ENCODE measurements at regions not wholly inside any gene's neighbourhood (a gene's known extent, or its start where the extent isn't known, plus 50 kb on each side); places are given as distances from the start of the nearest gene placed in this dataset.

DNA sequence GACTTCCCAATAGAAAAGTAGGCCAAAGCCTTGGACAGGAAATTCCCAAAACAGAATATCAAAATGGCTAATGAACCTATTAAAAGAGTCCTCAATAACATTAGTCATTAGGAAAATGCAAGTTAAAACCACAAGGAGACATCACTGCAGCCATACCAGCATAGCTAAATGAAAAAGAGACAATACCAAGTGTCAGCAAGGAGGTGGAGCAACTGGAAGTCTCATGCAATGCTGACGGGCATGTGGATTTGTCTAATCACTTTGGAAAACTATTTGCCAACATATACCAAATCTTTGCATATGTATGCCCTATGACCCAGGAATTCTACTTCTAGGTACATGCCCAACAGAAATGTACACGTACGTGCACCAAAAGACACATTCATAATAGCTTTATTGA, 60.5 kb upstream of the PLEKHG3 start:
- CTCF ChIA-PET, result no interaction called here

DNA sequence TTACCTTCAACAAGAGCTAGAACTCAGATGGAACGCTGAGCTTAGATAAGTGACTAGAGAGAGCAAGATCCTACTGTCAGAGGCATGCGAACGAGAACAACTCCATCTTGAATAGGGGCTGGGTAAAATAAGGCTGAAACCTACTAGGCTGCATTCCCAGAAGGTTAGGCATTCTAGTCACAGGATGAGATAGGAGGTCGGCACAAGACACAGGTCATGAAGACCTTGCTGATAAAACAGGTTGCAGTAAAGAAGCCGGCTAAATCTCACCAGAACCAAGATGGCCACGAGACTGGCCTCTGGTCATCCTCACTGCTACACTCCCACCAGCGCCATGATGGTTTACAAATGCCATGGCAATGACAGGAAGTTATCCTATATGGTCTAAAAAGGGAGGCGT, 59.6 kb upstream of the PLEKHG3 start:
- Histone ChIP-seq H3K27ac (ENCODE audit: low read depth in 1 of 2, low read length in 2 of 2) (no peak overlapping the region), H3K9me3 (ENCODE audit: control insufficient read depth in 1 of 2, insufficient read depth in 1 of 2, low read length in 2 of 2) (no peaks in the 10 kb centered on the region), H3K27me3 (ENCODE audit: control insufficient read depth in 1 of 2, insufficient read depth in 2 of 2, low read length in 2 of 2) (no peaks in the 10 kb centered on the region), H3K4me3 (ENCODE audit: low read length) (no peak overlapping the region), H3K4me1 (ENCODE audit: insufficient read depth, low read length) (no peaks in the 10 kb centered on the region), H3K36me3 (ENCODE audit: insufficient read depth, low read length) (no peaks in the 10 kb centered on the region)
- H3K4me1 Mint-ChIP-seq (ENCODE audit: low read depth), result no peaks in the 10 kb centered on the region
- H3K4me3 Mint-ChIP-seq, result no peak overlapping the region
- TF ChIP-seq, protein P1, sequence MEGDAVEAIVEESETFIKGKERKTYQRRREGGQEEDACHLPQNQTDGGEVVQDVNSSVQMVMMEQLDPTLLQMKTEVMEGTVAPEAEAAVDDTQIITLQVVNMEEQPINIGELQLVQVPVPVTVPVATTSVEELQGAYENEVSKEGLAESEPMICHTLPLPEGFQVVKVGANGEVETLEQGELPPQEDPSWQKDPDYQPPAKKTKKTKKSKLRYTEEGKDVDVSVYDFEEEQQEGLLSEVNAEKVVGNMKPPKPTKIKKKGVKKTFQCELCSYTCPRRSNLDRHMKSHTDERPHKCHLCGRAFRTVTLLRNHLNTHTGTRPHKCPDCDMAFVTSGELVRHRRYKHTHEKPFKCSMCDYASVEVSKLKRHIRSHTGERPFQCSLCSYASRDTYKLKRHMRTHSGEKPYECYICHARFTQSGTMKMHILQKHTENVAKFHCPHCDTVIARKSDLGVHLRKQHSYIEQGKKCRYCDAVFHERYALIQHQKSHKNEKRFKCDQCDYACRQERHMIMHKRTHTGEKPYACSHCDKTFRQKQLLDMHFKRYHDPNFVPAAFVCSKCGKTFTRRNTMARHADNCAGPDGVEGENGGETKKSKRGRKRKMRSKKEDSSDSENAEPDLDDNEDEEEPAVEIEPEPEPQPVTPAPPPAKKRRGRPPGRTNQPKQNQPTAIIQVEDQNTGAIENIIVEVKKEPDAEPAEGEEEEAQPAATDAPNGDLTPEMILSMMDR (IDR thresholded peaks at IDR 0.05), result no peak
- no peaks in the 10 kb centered on the region for H3K9me3 Mint-ChIP-seq
- POLR2A ChIA-PET, result no interaction called here
- intact Hi-C loops (cut with DNase I, micrococcal nuclease), result no loop called here
- peaks cover 10% of the 10 kb centered on the region for H3K27me3 Mint-ChIP-seq
- CTCF ChIA-PET, result no interaction called here
- ATAC-seq (ENCODE audit: poor library complexity), result no peak
- no peaks in the 10 kb centered on the region for H3K36me3 Mint-ChIP-seq (ENCODE audit: low read depth)
- no peak for DNase-seq
- H3K27ac Mint-ChIP-seq, result no peak overlapping the region

More for the DNA sequence above, 60.5 kb upstream of the PLEKHG3 start:
- Mint-ChIP-seq H3K27ac (no peak overlapping the region), H3K9me3 (no peaks in the 10 kb centered on the region), H3K4me3 (no peak overlapping the region), H3K36me3 (ENCODE audit: low read depth) (no peaks in the 10 kb centered on the region), H3K27me3 (peaks cover 7% of the 10 kb centered on the region), H3K4me1 (ENCODE audit: low read depth) (no peaks in the 10 kb centered on the region)
- TF ChIP-seq, protein P1 (IDR thresholded peaks at IDR 0.05), result no peak
- Histone ChIP-seq H3K36me3 (ENCODE audit: insufficient read depth, low read length) (no peaks in the 10 kb centered on the region), H3K4me1 (ENCODE audit: insufficient read depth, low read length) (no peaks in the 10 kb centered on the region), H3K4me3 (ENCODE audit: low read length) (no peak overlapping the region), H3K27ac (ENCODE audit: low read depth in 1 of 2, low read length in 2 of 2) (no peak overlapping the region), H3K27me3 (ENCODE audit: control insufficient read depth in 1 of 2, insufficient read depth in 2 of 2, low read length in 2 of 2) (no peaks in the 10 kb centered on the region), H3K9me3 (ENCODE audit: control insufficient read depth in 1 of 2, insufficient read depth in 1 of 2, low read length in 2 of 2) (no peaks in the 10 kb centered on the region)
- POLR2A ChIA-PET, result no interaction called here
- DNase-seq (no peak), ATAC-seq (ENCODE audit: poor library complexity) (no peak)
- intact Hi-C loops (cut with DNase I, micrococcal nuclease), result no loop called here

DNA sequence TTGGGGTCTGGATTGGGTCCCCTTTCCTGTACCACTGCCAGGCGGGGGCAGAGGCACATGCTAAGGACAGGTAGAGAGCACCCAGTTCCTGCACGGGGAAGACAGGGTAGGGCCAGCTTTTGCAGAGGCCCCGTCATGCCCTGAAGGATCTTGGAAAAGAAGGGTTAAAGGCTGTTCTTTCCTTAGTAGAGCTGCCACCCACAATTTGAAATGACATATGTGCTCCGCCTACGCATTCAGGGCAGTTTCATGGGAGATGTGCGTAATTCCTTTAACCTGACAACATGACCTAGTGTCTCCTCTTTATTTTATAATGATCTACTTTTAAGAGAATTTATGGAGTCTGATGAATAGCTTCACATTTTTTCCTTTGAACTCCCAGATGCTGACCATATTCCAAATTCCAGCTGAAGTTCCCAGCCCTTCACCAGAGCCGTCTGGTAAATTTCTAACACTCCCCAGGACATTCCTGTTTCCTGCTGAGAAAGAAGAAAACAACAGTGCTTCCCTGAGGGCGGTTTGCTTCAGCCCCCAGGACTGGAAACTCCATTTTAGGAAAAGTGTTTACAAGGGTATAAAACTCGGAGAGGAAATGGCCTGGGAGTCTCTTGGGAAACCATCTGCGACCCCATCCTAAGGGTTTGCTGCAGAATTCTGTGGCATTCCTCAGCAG, 58.9 kb upstream of the PLEKHG3 start:
- POLR2A ChIA-PET, result no interaction called here
- TF ChIP-seq, protein P1 (IDR thresholded peaks at IDR 0.05), result no peak

More for the DNA sequence above, 58.9 kb upstream of the PLEKHG3 start:
- Mint-ChIP-seq H3K27ac (no peak overlapping the region), H3K9me3 (no peaks in the 10 kb centered on the region), H3K4me3 (no peak overlapping the region), H3K27me3 (peaks cover 10% of the 10 kb centered on the region), H3K4me1 (ENCODE audit: low read depth) (no peaks in the 10 kb centered on the region), H3K36me3 (ENCODE audit: low read depth) (no peaks in the 10 kb centered on the region)
- Histone ChIP-seq H3K36me3 (ENCODE audit: insufficient read depth, low read length) (no peaks in the 10 kb centered on the region), H3K4me3 (ENCODE audit: low read length) (no peak overlapping the region), H3K27ac (ENCODE audit: low read depth in 1 of 2, low read length in 2 of 2) (no peak overlapping the region), H3K9me3 (ENCODE audit: control insufficient read depth in 1 of 2, insufficient read depth in 1 of 2, low read length in 2 of 2) (no peaks in the 10 kb centered on the region), H3K27me3 (ENCODE audit: control insufficient read depth in 1 of 2, insufficient read depth in 2 of 2, low read length in 2 of 2) (no peaks in the 10 kb centered on the region), H3K4me1 (ENCODE audit: insufficient read depth, low read length) (no peaks in the 10 kb centered on the region)
- intact Hi-C loops (cut with DNase I, micrococcal nuclease), result no loop called here
- ATAC-seq (ENCODE audit: poor library complexity) (no peak), DNase-seq (no peak)
- CTCF ChIA-PET, result no interaction called here

Measured in CD4-positive, alpha-beta T cell (primary cell).